Mesenteric fat pad (tissue), 1 donor: ENCODE measurements at regions not wholly inside any gene's neighbourhood (a gene's known extent, or its start where the extent isn't known, plus 50 kb on each side); places are given as distances from the start of the nearest gene placed in this dataset.
"Not testable (repeated sequence)": the region's sequence is repeated elsewhere in the genome, so short reads cannot be mapped to it uniquely, and the experiment has no call there.

Source experiments
- DNase-seq: peaks from one replicate; pipeline ENCODE4 v3.0.0-alpha.2; 2020; ENCODE audit warnings: low spot score
- donor health status: DM: yes; HTN: yes; CAD: no.

DNA sequence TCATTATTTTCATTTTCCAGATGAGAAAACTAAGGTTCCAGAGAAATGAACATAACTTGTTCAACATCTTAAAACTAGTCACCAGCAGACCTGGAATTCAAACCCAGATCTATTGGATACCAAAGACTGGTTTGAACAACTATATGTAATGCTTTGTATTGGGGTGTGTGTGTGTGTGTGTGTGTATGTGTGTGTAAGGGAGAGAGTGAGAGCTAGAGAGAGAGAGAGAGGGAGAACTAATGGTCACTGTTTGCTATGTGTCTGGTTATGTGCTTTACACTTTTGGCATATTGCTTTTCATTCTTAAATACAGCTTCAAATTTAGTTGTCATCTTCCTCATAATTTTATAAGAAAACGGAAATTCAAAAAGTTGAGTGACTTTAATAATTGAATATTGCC, 134.7 kb upstream of the ZNF217 start:
- DNase-seq, result no peak

DNA sequence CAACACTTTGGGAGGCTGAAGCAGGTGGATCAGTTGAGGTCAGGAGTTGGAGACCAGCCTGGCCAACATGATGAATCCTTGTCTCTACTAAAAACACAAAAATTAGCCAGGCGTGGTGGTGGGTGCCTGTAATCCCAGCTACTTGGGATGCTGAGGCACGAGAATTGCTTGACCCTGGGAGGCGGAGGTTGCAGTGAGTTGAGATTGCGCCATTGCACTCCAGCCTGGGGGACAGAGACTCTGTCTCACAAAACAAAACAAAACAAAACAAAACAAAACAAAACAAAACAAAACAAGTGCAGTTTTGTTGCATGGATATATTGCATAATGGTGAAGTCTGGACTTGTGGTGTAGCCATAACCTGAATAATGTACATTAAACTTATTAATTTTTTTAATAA, 133.6 kb upstream of the ZNF217 start:
- not testable (repeated sequence) for DNase-seq

DNA sequence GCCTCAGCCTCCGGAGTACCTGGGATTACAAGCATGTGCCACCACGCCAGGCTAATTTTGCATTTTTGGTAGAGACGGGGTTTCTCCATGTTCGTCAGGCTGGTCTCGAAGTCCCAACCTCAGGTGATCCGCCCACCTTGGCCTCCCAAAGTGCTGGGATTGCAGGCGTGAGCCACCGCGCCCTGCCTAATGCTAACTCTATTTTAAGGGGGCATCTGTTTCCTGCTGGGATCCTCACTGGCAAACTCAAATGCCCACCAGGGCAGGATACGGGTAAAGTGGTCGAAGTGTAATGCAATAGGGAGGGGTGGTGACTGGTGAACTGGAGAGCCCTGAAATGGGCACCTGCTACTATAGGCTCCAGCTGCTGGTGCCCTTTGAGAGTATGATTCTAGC, 131.9 kb upstream of the ZNF217 start:
- DNase-seq, result no peak

DNA sequence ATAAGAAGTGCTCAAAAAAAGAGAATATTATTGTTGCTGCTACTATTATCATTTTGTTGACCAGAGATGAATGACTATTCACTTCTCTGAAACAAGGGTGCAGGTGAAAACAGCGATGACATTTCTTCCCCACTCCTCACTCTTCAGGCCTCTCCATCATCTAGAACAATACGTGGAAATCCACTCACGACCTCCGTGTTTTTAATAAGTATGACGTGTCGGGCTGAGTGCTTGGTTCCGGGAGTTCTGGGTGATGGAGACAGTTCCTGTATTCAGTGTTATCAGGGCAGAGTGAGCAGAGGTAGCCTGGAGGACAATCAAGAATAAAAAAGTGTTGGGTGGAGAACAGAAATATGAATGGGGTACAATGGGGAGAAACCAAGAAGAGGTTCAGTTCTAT, 130.0 kb upstream of the ZNF217 start:
- DNase-seq, result peak; percentile 3

DNA sequence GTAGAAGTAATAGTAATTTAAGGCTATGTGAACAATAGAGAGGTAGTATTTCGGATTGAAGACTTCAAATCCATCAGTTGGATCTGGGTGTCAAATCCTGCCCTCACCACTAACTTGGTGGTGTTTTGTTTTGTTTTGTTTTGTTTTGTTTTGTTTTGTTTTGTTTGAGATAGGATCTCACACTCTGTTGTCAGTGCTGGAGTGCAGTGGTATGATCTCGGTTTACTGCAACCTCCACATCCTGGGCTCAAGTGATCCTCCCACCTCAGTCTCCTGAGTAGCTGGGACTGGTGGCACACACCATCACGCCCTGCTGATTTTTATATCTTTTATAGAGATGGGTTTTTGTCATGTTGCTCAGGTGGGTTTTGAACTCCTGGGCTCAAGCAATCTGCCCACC, 129.4 kb upstream of the ZNF217 start:
- no peak for DNase-seq

DNA sequence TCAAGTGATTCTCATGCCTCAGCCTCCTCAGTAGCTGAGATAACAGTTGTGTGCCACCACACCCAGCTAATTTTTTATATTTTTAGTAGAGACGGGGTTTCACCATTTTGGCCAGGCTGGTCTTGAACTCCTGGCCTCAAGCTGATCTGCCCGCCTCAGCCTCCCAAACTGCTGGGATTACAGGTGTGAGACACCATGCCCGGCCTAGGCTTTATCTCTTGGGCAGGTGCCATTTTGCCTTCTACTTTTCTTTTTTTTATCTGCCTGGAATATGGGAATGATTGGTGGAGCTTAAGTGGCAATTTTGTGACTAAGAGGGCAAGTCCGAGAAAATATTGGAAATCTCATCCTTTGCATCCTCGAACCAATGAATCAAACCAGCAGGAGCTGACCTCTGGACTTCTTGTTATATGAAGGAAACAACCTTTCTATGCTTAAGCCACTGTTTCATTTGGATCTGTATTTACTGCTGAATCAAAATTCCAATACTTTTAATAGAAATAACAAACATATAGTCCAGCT, 128.9 kb upstream of the ZNF217 start:
- DNase-seq, result peak; percentile 49

DNA sequence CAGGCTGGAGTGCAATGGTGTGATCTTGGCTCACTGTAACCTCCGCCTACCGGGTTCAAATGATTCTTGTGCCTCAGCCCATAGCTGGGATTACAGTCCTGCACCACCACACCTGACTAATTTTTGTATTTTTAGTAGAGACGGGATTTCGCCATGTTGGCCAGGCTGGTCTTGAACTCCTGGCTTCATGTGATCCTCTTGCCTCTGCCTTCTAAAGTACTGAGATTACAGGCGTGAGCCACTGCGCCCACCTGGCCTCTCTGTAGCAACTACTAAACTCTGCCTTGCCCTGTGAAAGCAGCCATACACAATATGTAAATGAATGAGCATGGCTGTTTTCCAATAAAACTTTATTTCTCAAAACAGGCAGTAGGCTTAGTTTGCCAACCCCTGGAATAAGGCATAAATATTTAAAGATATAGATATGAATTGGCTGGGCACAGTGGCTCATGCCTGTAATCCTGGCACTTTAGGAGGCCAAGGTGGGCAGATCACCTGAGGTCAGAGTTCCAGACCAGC, 127.9 kb upstream of the ZNF217 start:
- peak; percentile 16 for DNase-seq

DNA sequence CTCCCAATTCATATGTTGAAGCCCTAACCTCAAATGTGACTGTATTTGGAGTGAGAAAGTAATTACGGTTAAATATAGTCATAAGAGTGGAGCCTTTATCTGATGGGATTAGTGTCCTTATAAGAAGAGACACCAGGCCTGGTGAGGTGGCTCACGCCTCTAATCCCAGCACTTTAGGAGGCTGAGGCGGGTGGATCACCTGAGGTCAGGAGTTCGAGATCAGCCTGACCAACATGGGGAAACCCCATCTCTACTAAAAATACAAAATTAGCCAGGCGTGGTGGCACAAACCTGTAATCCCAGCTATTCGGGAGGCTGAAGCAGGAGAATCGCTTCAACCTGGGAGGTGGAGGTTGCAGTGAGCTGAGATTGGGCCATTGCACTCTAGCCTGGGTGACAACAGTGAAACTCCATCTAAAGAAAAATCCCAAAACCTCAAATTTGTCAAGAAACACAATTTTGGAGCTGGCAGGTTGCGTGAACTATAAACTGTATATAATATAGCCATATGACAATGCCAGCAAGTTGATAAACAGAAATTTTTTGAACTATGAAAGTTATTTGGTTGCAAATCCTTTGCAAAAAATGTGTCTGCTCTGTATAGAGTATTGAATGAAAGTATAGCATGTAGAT, 125.6 kb upstream of the ZNF217 start:
- DNase-seq, result peak; percentile 6

DNA sequence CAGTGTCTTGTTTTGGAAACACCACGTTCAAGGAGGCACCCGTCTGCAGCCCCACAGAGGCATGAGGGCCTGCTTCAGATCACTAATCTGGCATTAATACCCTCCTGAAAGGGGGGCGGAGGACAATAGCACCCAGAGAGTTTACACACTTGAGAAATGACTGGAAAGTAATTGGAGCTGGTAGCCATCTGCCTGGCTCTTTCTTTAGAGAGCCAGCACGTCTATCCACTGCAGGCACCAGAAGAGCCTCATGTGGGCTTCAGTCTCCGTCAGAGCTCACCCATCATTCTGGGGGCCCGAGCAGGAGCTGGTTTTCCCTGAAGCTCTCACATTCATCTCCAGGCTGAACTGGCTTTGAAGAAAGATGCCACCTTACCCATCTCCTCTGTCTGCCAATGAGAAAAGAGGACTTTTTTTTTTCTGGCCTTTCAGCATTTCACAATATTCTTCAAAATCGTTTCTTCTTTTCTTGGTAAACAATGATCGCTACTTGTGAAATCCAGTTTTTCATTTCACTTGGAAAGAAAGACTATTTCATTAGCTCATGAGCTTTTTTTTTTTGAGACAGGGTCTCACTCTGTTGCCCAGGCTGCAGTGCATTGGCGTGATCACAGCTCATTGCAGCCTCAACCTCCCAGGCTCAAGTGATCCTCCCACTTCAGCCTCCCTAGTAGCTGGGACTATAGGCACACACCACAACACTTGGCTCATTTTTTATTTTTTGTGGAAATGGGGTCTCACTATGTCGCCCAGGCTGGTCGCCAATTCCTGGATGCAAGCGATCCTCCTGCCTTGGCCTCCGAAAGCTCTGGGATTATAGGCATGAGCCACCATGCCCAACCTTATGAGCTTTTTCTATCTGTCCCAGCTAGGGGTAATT, 124.7 kb upstream of the ZNF217 start:
- peak; percentile 14 for DNase-seq

DNA sequence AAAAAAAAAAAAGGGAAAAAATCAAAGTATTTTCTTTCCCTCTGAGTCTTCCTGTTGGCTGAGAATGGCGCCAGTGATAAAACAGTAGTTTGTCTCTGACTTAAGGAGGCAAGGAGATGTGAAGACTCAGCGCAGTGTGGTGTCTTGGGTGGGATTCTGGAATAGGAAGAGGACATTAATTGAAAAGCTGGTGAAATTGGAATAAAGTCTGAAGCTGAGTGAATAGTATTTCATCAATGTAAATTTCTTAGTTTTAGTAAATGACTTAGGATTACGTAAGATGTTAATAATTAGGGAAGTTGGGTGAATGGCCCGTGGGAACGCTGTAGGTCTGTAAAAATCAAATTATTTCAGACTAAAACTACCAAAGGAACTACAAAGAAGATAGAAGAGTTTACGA, 122.8 kb upstream of the ZNF217 start:
- peak; percentile 0 for DNase-seq

DNA sequence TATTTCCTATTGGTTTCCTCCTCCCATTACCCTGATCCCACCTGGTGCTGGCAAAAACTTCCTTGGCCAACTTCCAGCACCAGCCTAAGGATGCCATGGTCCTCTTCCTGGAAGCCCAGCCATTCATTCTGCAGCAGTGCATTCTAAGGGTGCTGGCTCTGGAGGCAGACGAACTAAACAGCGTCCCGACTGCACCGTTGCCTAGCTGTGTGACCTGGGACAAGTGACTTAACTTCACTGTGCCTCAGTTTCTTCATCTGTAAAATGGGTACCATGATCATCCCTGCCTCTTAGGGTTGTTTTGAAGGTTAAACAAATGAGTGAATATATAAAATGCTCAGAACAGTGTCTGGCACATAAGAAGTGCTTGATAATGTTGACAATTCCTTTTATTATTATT, 120.9 kb upstream of the ZNF217 start:
- DNase-seq, result no peak

DNA sequence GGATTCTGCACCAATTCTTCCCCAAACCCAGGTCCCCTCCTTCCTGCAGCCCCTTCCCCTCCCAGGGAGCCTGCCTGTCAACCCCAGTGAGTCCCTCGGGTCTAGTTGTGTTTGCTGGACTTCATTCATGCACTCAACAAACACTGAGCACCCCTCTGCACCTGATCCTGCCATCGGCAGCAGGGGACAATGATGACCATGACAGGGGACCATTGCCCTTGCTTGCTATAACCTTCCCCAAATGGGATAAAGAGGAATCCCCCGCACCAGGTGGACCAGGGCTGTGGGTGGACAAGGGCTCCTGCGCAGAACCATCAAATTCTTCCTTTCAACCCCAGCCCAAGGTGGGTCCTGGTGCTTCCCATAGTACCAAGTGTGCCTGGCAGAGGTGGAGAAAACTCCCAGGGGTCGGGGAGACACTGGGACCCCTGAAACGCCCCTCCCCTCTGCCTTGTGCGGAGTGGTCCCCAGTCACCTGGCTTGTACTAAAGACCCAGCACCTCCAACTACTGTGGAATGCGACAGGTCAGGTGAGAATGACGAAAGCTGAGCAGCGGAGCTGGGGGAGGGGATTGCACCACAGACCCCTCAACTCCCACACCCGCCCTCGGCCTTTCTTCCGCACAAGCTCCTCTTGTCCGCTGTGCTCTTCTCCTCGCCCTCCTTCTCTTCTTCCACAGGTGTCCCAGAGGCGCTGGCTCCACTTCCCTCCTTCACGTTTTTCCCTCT, 119.9 kb upstream of the ZNF217 start:
- no peak for DNase-seq

DNA sequence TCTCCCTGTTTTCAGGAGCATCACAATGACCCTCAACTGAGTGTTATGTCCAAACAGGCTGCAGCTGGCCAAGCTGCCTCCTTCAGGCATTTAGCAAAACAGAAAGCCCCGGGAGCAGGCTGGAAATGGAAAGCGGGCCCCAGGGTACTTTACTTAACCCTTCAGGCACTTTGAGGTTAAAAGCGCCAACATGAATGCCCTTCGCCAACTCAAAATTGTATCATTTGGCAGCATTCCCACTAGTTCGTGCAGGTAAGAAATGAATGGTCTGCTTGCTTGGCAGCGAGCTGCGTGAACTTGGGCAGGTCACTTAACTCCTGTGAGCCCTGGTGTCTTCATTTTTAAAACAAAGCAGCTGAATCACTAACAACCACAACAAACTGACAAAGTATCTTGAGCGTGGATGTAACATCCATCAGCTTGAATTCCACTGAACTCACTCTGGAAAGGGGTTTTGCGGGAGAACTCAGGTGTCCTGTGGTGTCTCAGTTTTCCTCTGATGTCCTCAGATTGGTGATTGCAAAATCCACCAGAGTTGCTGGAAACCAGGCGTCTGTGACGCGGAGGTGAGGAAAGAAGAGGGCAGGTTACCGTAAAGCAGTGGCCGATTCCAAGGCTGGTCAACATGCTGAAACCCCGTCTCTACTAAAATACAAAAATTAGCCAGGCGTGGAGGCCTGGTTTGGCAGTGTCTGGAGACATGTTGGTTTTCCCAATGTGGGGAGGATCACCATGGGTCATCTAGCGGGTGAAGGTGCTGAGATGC, 118.8 kb upstream of the ZNF217 start:
- DNase-seq, result no peak

DNA sequence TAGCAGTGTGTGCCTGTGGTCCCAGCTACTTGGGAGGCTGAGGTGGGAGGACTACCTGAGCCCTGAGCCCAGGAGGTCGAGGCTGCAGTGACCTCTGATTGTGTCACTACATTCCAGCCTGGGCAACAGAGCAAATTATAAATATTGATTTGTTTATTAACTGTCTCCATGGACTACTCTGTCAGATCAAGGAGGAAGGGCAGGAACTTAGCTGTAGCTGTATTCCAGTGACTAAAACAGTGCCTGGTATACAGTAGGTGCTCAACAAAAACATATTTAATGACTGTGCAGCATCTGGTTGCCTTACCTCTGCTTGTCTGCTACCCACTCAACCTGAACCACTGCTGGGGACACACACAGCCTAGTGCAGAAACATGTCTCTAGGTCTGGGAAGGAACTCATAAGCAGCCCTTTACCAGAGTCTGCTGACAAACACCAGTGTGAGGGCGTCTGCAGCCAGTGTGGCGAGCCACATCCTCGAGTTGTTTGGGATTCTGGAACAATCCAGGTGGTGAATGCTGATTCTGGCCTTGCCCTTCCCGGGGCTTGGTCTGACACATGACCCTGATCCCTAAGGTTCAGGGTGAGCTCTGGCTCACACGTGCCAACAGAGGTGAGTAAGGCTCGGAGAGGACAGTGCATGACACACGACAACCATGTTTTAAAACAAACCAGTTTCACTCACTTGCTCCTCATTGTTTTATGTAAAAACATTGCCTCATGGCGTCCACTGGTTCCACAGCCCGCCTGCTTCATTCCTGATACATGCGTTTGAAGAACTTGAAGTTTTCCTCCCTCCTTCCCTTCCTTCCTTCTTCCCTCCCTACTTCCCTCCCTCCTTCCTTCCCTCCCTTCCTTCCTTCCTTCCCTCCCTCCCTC, 117.9 kb upstream of the ZNF217 start:
- peak; percentile 65 for DNase-seq

DNA sequence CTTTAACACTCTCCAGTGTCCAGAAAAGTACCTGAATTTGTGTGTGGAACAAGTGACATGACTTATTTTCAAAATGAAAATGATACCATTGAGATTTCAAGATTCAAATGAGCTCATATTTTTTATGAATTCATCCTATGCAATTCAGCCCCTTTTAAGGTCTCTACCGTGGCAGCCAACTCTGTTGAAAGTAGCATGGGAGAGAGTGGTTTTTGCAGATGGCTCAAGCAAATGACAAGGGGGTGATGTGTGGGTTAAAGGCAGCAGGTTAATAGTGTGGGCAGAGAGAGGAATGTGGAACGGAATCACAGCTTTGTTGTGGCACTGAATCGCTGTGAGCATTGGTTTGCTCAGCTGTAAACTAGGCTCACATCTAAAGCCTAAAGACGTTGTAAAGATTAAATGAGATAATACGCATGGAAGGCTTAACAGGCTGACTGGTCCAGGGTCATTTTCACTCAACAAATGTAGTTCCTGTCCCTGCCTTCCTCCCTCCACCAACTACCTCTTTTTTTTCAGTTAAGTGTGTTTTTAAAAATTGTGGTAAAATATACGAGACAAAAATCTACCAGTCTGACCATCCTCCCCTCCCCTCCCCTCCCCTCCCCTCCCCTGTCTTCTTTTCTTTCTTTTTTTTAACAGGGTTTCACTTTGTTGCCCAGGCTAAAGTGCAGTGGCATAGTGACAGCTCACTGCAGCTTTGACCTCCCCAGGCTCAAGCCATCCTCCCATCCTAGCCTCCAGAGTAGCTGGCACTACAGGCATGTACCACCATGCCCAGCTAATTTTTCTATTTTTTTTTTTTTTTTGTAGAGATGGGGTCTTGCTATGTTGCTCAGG, 114.7 kb upstream of the ZNF217 start:
- DNase-seq, result no peak

DNA sequence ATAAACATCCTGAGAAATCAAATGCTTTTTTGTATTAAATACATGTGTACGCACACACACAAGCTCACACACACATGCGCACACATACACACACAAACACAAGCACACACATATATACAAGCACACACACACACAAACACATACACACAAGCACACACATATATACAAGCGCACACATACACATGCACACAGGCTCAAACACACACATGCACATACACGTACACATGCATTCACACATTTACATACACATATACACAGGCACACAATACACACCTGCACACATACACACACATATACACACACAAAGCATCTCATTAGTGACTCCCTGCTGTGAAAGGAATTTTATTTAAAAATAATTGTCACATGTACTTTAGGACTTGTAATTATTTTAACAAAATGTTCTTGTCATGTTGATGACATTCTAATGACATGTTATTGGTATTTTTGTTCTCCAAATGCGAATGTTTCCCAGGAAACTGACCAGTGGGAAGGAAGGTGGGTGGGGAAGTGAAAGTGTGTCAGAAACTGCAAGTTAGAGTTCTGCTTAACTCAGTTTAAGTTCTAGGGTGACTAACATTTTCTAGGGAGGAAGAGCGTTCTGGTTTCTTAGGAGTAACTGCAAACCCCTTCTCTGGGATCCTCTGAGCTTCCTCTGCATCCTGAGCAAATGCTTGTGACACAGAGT, 113.9 kb upstream of the ZNF217 start:
- no peak for DNase-seq

DNA sequence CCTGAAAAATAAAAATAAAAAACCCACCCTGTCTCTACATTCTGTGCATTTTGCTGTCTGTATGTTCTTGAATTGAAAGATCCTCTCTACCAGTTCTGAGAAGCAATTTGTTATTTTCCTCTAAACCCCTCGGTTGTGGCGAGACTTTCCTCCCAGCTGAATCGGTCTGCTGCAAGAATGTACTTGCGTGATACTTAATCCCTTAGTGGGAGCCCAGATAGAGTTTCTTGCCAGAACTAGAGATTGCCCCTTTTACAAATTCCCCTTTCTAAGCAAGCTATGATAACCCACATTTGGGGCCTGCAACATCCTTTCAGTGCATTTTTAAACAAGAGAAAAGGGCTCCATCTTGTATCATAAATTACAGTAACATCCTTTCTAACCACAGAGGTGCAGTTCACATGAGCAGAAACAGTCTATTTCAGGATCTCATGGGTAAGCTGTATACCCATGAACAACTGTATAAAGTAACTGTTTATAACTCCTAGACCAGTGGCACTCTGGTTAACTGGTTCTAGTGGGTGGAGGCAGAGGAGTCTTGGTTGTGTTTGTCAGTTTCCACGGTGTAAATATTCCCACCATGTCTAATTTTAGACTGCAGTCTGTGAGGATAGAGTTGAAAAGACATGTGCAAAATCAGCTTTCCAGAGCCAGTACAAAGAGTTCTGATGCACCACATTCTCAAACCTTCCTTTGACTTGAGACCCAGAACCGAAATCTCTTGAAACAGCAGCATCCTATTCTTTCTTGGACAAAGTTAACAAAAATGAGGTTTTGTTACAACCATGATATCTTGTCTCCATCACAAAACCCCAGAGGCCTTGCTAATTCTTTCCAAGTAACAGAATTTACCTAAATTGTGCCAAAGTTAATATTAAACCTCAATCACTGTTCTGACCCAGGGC, 113.1 kb upstream of the ZNF217 start:
- DNase-seq, result no peak
